Daoy (cell line): ENCODE measurements at regions not wholly inside any gene's neighbourhood (a gene's known extent, or its start where the extent isn't known, plus 50 kb on each side); places are given as distances from the start of the nearest gene placed in this dataset.
"Not testable (repeated sequence)": the region's sequence is repeated elsewhere in the genome, so short reads cannot be mapped to it uniquely, and the experiment has no call there.

Source experiments
- DNase-seq: peaks from one replicate; pipeline ENCODE4 v3.0.0-alpha.2; 2015; ENCODE audit warnings: low read depth

- peak; percentile 3 for DNase-seq
These were observed 159.8 kb upstream of the JADE1 start for GRCh38 chr4:128649575-128650205.

- no peak for DNase-seq
These were observed 160.3 kb upstream of the JADE1 start for GRCh38 chr4:128649161-128649560.

- no peak for DNase-seq
These were observed 161.5 kb upstream of the JADE1 start for GRCh38 chr4:128648021-128648420.

- not testable (repeated sequence) for DNase-seq
These were observed 162.6 kb upstream of the JADE1 start for GRCh38 chr4:128646893-128647292.

GRCh38 chr4:128644693-128645654 is 164.5 kb upstream of the JADE1 start:
- DNase-seq: peak; percentile 1

- DNase-seq: not testable (repeated sequence)
These were observed 165.4 kb upstream of the JADE1 start for GRCh38 chr4:128644107-128644506.

- DNase-seq: not testable (repeated sequence)
These were observed 167.9 kb upstream of the JADE1 start for GRCh38 chr4:128641566-128641965.

GRCh38 chr4:128639541-128640270 is 169.8 kb upstream of the JADE1 start:
- no peak for DNase-seq

- no peak for DNase-seq
These were observed 172.6 kb upstream of the JADE1 start for GRCh38 chr4:128636906-128637305.

GRCh38 chr4:128635955-128636560 is 173.4 kb upstream of the JADE1 start:
- DNase-seq: no peak

- DNase-seq: no peak
These were observed 174.2 kb upstream of the JADE1 start for GRCh38 chr4:128635141-128635954.

- DNase-seq: no peak
These were observed 176.4 kb upstream of the JADE1 start for GRCh38 chr4:128633067-128633466.

- DNase-seq: no peak
These were observed 178.6 kb upstream of the JADE1 start for GRCh38 chr4:128630871-128631270.

- DNase-seq: no peak
These were observed 185.8 kb upstream of the JADE1 start for GRCh38 chr4:128623508-128624215.

- DNase-seq: not testable (repeated sequence)
These were observed 189.1 kb upstream of the JADE1 start for GRCh38 chr4:128620279-128620965.

GRCh38 chr4:128615197-128615596 is 194.3 kb upstream of the JADE1 start:
- DNase-seq: no peak

- DNase-seq: no peak
These were observed 201.5 kb upstream of the JADE1 start for GRCh38 chr4:128608006-128608405.

- DNase-seq: peak; percentile 56
These were observed 203.3 kb upstream of the JADE1 start for GRCh38 chr4:128606173-128606572.

GRCh38 chr4:128604840-128605239 is 204.7 kb upstream of the JADE1 start:
- no peak for DNase-seq

GRCh38 chr4:128604204-128604603 is 205.3 kb upstream of the JADE1 start:
- no peak for DNase-seq
